ENCODE measurements at regions not wholly inside any gene's neighbourhood (a gene's known extent, or its start where the extent isn't known, plus 50 kb on each side); places are given as distances from the start of the nearest gene placed in this dataset.

GRCh38 chr11:80826808-80827207 lies 1386.0 kb upstream of the TENM4 start:
- no peak for TF ChIP-seq POLR2A (IDR thresholded peaks at IDR 0.05)
- TF ChIP-seq CTCF (IDR thresholded peaks at IDR 0.05) = no peak
- Histone ChIP-seq H3K4me1 (no peaks in the 10 kb centered on the region), H3K9me3 (no peaks in the 10 kb centered on the region), H3K4me3 (no peak overlapping the region), H3K36me3 (no peaks in the 10 kb centered on the region), H3K27ac (no peak overlapping the region), H3K27me3 (no peaks in the 10 kb centered on the region)
- DNase-seq = no peak

- no peaks in the 10 kb centered on the region for H3K27me3 ChIP-seq
- no peak for TF ChIP-seq POLR2A (IDR thresholded peaks at IDR 0.05)
- no peak for TF ChIP-seq CTCF (IDR thresholded peaks at IDR 0.05)
- no peaks in the 10 kb centered on the region for H3K36me3 ChIP-seq
- no peak overlapping the region for H3K4me3 ChIP-seq
- no peak for DNase-seq
- H3K4me1 ChIP-seq = no peaks in the 10 kb centered on the region
- no peaks in the 10 kb centered on the region for H3K9me3 ChIP-seq
- no peak overlapping the region for H3K27ac ChIP-seq
Measured at GRCh38 chr11:80822308-80822707, 1381.5 kb upstream of the TENM4 start.

- no peak for TF ChIP-seq POLR2A (IDR thresholded peaks at IDR 0.05)
- no peak for TF ChIP-seq CTCF (IDR thresholded peaks at IDR 0.05)
- H3K27me3 ChIP-seq = no peaks in the 10 kb centered on the region
- no peak for DNase-seq
- no peaks in the 10 kb centered on the region for H3K4me1 ChIP-seq
- no peaks in the 10 kb centered on the region for H3K36me3 ChIP-seq
- H3K4me3 ChIP-seq = no peak overlapping the region
- H3K9me3 ChIP-seq = no peaks in the 10 kb centered on the region
- H3K27ac ChIP-seq = no peak overlapping the region
Measured at GRCh38 chr11:80819271-80819670, 1378.4 kb upstream of the TENM4 start.

GRCh38 chr11:80816966-80817365 lies 1376.1 kb upstream of the TENM4 start:
- TF ChIP-seq POLR2A (IDR thresholded peaks at IDR 0.05) = no peak
- TF ChIP-seq CTCF (IDR thresholded peaks at IDR 0.05) = no peak
- H3K36me3 ChIP-seq = no peaks in the 10 kb centered on the region
- no peak overlapping the region for H3K4me3 ChIP-seq
- H3K27ac ChIP-seq = no peak overlapping the region
- H3K4me1 ChIP-seq = no peaks in the 10 kb centered on the region
- DNase-seq = no peak
- no peaks in the 10 kb centered on the region for H3K9me3 ChIP-seq
- H3K27me3 ChIP-seq = no peaks in the 10 kb centered on the region

DNA sequence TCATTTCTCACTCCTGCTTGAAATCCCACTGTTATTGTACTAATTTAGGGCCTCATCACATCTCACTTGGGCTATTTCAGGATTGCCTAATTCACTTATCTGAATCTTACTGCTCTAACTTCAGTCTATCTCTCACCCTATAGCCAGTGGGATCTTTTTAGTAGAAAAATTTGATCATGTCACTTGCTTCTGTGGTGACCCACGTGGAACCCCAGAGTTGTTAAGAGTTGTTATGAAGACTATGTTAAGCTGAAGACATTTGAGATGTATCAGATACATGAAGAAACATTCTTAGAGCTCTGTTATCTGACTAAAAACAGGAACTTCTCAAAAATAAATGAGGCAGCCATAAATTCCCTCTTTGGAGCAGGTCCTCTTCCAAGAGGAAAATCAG lies 1375.6 kb upstream of the TENM4 start:
- H3K9me3 ChIP-seq = no peaks in the 10 kb centered on the region
- no peak for DNase-seq
- no peaks in the 10 kb centered on the region for H3K36me3 ChIP-seq
- H3K4me1 ChIP-seq = no peaks in the 10 kb centered on the region
- H3K27ac ChIP-seq = no peak overlapping the region
- TF ChIP-seq CTCF (IDR thresholded peaks at IDR 0.05) = no peak
- TF ChIP-seq POLR2A (IDR thresholded peaks at IDR 0.05) = no peak
- no peak overlapping the region for H3K4me3 ChIP-seq
- H3K27me3 ChIP-seq = no peaks in the 10 kb centered on the region

DNA sequence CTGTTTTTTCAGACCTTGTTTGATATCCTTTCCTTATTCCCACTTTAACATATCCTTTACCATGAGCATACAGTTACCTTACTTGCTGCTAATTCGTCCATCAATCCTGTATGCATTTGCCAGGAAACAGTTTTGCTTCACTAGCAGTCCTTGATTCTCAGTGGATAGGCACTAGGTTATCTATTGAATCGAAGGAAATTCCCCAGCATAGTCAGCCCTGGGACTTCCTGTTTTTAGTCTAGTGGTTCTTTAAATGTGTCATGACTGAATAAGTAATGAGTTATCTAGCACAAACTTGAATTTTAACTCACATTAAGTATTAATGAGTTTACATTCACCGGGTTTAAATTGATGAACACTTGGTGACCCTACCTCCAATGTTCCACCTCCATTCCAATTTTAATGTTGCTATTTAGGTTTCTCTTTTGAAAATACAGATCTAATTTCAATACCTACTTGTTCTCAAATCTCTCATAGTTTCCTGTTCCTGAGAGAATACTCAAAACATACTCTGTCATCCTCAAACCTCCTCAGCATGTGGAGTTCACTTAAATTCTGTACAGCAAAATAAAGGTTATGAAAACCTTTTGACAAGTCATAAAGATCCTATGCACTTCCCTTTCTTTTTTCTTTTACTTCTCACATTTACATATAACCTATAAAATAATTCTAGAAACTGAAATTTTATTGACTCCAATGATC lies 1375.1 kb upstream of the TENM4 start:
- Histone ChIP-seq H3K36me3 (no peaks in the 10 kb centered on the region), H3K4me3 (no peak overlapping the region), H3K27ac (no peak overlapping the region), H3K4me1 (no peaks in the 10 kb centered on the region), H3K27me3 (no peaks in the 10 kb centered on the region), H3K9me3 (no peaks in the 10 kb centered on the region)
- no peak for DNase-seq
- no peak for TF ChIP-seq POLR2A (IDR thresholded peaks at IDR 0.05)
- no peak for TF ChIP-seq CTCF (IDR thresholded peaks at IDR 0.05)

Data from Peyer's patch (tissue), 4 donors.